G401.6 (cell line): ENCODE measurements at regions not wholly inside any gene's neighbourhood (a gene's known extent, or its start where the extent isn't known, plus 50 kb on each side); places are given as distances from the start of the nearest gene placed in this dataset.
"Not testable (repeated sequence)": the region's sequence is repeated elsewhere in the genome, so short reads cannot be mapped to it uniquely, and the experiment has no call there.

Experiments
- FAIRE-seq: peaks from 2 replicates; lab custom pipeline; 2012; peaks lifted over from hg19 to GRCh38; lab: Jason Lieb, UNC

DNA sequence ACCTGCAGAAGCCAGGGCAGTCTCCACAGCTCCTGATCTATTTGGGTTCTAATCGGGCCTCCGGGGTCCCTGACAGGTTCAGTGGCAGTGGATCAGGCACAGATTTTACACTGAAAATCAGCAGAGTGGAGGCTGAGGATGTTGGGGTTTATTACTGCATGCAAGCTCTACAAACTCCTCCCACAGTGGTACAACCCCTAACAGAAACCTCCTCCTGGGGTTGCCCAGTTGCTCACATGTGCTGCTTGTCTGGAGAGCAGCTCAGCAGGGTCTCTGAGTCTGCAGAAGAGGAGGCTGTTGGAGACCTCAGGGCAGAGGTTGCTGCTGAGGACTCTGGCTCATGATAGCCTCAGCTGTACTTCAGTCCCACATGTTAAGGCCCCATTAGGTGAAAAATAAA, 1269.1 kb downstream of the RPIA start:
- not testable (repeated sequence) for FAIRE-seq

DNA sequence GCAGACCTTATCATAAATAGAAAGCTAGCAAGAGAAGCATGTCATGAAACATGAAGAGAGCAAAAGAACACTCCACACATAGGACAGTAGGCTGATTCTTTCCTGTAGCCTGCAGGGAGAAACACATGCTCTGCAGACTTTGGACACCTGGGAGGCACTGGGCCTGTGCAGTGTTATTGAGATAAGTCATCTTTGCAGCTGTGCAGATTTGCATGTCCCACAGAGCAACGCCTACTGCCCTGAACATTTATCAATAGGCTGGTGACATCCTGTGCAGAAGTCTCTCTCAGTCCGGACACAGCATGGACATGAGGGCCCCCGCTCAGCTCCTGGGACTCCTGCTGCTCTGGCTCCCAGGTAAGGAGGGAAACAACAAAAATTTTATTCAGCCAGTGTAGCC, 1277.1 kb downstream of the RPIA start:
- not testable (repeated sequence) for FAIRE-seq

DNA sequence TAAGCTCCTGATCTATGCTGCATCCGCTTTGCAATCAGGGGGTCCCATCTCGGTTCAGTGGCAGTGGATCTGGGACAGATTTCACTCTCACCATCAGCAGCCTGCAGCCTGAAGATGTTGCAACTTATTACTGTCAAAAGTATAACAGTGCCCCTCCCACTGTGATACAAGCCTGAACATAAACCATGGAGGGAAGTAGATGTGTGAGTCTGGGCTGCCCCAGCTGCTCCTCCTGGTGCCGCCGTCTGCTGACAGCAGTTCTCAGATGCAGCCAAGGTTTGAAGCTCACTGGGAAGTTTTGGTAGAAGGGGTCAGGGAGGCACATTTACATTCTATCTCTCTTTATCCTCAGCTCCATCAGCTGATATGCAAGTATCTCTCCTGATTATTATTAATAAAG, 1277.7 kb downstream of the RPIA start:
- FAIRE-seq, result not testable (repeated sequence)

DNA sequence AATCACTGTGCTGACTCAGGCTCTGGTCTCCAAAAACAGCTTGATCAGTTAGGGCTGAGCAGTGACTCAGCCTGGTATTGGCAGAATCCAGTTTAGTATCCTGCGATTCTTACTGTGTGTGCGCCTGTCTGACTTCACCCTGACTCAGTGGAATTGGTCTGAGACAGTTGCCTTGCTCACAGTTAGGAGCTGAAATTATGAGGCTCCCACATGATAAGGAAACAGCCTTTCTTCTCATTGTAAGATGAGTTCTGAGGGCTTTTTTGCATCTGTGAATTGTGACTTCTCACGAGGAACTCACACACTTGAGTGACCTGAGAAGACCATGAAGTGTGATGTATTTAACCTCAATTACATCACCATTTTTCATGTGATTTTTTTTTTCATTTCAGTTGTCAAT, 1282.4 kb downstream of the RPIA start:
- not testable (repeated sequence) for FAIRE-seq

DNA sequence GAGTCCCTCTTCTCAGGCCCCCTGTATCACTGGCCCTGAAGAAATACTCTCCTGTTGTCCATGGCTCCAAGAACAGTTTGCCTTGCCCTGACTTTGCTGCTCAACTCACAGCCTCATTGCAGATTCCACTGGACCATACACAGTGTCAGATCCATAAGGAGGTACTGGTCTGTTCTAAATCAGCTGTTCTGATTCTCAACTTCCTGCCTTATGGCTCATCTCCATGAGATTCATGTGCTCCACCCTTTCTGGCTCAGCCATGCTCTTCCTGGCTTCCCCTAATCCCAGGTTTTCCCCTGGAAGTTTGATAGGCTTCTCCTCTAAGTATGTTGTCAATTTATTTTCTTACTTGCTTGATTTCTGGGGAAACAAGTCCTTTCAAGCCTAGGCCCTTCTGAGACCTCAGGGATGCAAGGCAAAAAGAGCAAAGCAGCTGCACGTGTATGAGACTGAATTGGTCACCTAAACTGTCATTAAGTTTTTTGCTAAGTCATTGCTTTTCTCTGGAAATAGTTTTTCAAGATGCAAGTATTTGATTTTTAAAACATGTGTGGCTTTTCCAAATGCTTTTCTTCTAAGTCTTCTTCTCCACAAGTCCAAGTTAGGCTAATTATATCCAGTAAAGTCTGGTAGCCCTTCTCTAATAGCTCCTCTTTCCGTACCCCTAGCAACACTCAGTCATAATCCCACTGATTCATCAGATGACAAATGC, 1288.5 kb downstream of the RPIA start:
- not testable (repeated sequence) for FAIRE-seq

DNA sequence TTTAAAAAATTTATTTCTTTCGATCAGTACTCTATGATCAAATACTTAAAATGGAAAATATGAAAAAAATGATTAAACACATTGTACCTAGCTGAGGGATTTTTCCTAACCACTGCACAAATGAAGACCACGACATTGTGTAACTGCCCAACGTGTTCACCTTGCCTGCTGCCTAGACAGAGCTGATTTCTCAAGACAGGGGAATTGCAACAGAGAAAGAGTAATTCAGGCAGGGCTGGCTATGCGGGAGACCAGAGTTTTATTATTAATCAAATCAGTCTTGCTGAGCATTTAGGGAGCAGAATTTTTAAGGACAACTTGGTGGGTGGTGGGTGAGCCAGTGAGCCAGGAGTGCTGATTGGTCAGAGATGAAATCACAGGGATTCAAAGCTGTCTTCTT, 1290.8 kb downstream of the RPIA start:
- FAIRE-seq, result not testable (repeated sequence)

DNA sequence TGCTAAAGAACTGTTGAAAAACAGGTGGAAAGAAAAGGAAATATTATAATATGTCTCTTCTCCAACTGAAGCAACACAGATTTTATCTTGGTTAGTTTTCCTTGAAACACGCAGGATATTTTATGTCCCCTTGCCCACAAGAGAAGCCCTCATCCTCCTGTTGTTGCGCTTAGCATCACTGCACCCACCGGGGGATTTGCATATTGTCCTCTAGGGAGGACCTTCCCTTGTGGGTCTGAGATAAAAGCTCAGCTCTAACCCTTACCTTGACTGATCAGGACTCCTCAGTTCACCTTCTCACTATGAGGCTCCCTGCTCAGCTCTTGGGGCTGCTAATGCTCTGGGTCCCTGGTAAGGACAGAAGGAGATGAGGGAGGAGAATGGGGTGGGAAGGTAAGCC, 1294.2 kb downstream of the RPIA start:
- not testable (repeated sequence) for FAIRE-seq

DNA sequence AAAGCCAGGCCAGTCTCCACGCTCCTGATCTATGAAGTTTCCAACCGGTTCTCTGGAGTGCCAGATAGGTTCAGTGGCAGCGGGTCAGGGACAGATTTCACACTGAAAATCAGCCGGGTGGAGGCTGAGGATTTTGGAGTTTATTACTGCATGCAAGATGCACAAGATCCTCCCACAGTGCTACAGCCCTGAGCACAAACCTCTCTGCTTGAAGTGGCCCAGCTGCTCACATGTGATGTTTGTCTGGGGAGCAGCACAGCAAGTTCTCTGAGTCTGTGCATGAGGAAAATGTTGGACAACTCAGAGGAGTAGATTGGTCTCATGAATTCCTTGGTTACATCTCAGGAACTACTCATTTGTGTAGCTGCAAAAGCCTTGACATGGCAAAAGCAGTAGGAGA, 1295.1 kb downstream of the RPIA start:
- FAIRE-seq, result not testable (repeated sequence)

DNA sequence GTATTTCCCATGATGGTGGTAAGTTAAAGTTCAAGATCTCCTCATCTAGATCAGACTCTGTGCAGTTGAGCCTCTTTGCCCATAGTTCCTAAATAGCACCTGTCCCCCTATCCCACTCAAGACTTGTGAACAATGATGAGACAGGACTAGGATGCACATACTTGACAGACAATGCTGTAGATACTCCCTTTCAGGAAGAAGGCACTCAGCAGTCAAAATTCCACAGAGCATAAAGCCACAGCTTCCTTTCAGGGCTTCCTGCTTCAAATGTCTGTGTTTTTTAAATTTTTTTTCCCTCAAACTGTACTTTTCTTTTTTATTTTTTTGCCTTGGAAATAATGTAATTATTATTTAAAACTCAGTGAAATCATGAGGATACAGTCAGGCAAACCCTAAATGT, 1305.3 kb downstream of the RPIA start:
- not testable (repeated sequence) for FAIRE-seq

DNA sequence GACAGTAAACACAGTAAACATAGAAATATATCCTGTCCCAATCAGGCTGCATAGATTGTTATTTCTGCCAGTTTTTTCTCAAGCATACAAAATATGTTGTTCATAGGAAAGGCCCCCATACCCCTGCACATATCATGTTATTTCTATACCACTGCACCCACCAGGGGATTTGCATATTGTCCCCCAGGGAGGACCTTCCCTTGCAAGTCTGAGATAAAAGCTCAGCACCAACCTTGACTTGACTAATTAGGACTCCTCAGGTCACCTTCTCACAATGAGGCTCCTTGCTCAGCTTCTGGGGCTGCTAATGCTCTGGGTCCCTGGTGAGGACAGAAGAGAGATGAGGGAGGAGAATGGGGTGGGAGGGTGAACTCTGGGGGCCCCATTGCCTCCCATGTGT, 1313.1 kb downstream of the RPIA start:
- FAIRE-seq, result not testable (repeated sequence)

DNA sequence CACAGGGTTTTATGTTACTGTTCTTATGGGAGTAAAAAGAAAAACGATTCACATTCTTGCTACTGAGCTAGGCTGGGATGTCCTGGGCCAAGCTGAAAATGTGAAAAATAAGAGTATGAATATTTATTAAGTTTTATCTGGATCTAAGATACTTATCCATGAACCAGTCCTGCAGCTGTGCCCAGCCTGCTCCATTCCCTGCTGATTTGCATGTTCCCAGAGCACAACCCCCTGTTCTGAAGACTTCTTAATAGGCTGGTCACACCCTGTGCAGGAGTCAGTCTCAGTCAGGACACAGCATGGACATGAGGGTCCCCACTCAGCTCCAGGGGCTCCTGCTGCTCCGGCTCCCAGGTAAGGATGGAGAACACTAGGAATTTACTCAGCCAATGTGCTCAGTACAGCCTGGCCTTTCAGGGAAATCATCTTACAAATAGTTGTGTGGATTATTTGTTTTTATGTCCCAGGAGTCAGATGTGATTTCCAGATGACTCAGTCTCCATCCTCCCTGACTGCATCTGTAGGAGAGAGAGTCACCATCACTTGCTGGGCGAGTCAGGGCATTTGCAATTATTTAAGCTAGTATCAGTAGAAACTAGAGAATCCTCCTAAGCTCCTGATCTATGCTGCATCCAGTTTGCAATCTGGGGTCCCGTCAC, 1319.1 kb downstream of the RPIA start:
- FAIRE-seq, result not testable (repeated sequence)

DNA sequence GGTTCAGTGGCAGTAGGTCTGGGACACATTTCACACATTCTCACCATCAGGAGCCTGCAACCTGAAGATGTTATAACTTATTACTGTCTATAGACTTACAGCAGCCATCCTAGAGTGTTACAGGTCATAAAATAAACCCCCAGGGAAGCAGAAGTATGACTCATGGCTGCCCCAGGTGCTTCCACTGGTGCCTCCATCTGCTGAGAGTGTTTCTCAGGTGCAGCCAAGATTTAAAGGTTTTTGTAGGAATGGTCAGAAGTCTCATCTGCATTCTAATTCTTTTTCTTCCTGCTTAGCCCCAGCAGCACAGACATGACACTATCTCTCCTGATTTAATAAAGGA, 1319.6 kb downstream of the RPIA start:
- not testable (repeated sequence) for FAIRE-seq

DNA sequence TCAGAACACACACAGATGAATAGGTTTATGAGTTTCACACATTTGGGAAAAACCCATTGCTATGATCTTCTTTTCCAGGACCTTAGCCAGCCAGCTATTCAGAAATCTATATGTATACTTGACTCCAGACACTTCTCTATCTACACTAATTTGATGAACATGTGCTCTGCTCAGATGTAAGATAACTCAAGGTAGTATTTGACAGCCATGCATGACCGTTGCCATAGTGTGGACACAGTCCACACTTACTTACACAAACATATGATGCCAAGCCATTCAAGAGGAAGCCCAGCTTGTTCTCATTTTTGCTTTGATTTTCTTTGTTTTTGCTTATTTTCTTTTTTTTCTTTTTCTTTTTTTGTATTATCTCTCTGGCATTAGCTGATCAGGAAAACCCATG, 1328.4 kb downstream of the RPIA start:
- FAIRE-seq, result not testable (repeated sequence)

DNA sequence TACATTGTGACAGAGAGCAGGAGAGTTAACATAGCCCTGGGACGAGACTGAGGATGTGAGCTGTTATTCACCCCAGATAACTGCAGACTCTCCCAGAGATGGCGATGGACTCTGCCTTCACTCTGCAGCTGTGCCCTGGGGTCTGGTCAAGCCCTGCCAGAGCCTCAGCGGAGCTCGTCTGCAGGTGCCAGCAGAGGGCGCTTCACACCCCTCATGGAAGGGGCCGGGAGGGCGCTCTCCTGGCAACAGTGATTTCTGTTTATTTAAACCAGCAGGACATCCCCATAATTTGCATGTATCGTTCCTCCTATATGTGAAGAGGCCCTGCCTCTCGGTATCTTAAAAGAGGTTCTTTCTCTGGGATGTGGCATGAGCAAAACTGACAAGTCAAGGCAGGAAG, 1329.8 kb downstream of the RPIA start:
- not testable (repeated sequence) for FAIRE-seq

DNA sequence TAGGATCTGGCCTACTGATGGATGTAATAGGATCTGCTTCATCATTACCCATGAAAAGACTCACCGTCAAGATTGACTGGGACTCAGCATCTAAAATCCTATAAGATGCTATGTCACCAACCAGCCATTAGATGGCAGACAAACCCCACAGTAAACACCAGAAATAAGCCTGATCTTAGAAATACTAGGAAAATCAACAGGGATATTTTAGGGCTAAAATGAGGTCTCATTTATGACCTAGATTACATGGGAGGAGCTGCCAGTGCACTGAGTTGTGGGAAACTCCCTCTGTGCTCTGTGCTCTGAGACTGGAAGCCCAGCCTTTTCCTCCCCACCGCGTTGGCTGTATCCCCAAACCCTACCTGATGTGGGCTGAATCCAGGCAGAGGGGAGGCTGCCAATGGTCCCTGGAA, 1335.8 kb downstream of the RPIA start:
- peak; percentile 90 for FAIRE-seq

DNA sequence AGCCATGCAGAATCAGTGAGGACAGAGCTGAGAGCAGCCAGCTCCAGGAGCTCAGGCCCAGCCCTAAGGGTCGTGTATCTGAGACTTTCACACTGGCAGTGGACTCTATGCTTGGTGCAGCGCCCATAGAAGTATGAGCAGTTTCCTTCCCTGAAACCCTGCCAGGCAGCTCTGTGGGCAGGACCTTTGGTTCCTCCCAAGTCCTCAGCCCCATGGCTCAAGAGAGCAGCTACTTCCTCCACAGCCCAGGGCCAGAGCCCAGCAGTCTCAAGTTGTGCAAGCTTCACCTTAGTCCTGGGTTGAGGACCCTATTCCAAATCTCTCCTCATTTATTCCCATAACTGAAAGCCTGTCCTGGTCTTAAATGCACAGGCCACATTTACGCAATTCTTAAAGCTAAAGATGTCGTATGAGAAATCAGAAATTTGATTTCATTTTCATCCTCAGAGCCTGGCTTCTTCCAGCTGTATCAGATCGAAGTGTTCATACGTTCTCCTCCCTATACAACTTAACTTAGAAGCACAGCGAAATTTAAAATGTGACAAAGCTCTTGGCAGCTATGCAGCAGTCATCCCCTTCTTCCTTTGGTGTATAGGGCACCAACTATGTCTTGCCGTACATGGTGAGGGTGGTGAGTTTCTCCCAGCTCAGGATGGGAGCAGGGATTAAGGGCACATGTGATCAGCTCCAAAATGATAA, 1337.1 kb downstream of the RPIA start:
- FAIRE-seq, result not testable (repeated sequence)

DNA sequence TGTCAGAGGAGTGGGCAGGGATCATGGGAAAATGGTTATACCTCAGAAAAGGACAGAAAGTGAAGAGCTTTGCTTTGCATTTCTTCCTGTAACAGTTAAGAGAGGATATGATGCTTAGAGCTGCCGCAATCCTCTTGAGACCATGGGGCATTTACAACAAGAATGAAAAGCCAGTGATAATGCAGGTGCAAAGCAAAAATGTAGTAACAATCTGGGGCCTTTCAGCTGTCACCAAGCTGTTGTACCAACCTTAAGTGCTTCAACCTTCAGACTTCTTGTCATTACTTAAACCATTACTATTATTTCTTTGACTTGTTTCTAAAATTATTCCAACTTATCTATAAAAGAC, 1337.6 kb downstream of the RPIA start:
- FAIRE-seq, result not testable (repeated sequence)

DNA sequence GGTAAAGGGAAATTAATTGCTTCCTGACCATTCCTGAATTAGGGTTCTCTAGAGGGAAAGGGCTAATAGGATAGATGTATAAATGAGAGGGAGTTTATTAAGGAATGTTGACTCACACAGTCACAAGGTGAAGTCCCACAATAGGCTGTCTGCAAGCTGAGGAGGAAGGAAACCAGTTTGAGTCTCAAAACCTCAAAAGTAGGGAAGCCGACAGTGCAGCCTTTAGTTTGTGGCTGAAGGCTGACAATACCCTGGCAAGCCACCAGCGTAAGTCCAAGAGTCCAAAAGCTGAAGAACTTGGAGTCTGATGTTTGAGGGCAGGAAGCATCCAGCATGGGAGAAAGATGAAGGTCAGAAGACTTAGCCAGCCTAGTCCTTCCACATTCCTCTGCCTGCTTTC, 1340.8 kb downstream of the RPIA start:
- FAIRE-seq, result not testable (repeated sequence)

DNA sequence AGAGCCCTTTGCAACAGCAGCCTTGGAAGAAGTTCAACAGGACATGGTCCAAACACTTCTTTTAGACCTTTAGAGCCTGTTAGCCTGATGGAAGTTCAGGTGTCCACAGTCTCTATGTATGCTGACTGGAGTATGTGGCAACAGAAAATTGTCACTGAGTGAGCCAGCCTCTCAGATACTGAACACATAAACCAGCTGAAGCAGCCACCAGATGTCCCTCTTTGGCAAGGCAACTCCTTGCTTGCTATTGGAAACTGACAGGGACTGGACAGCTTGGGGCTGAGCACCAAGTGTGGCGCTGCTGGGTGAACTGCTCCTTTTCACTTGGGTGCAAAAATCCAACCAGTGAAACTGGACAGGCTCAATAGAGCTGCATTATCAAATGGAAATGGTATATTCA, 1344.9 kb downstream of the RPIA start:
- not testable (repeated sequence) for FAIRE-seq

DNA sequence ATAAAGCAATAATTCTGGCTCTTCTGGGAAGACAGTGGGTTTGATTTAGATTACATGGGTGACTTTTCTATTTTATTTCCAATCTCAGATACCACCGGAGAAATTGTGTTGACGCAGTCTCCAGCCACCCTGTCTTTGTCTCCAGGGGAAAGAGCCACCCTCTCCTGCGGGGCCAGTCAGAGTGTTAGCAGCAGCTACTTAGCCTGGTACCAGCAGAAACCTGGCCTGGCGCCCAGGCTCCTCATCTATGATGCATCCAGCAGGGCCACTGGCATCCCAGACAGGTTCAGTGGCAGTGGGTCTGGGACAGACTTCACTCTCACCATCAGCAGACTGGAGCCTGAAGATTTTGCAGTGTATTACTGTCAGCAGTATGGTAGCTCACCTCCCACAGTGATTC, 1347.6 kb downstream of the RPIA start:
- FAIRE-seq, result not testable (repeated sequence)

DNA sequence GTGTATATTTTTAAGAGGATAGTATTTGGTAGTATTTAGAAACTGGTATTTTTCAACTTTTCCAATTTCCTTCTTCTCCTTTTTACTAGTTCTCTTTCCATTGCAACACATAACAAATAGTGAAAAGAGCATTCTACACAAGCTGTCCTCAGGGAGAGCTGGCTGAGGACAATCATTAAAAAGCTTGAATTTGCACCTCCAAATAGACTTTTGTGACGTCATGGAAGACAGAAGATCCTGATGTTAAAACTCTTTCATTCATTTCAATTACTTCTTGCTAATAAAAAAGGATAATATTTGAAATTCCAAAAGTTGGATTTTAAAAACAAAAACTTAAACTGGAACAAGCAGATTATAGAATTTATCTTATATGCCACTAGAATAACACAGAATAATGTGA, 1356.3 kb downstream of the RPIA start:
- FAIRE-seq, result not testable (repeated sequence)

DNA sequence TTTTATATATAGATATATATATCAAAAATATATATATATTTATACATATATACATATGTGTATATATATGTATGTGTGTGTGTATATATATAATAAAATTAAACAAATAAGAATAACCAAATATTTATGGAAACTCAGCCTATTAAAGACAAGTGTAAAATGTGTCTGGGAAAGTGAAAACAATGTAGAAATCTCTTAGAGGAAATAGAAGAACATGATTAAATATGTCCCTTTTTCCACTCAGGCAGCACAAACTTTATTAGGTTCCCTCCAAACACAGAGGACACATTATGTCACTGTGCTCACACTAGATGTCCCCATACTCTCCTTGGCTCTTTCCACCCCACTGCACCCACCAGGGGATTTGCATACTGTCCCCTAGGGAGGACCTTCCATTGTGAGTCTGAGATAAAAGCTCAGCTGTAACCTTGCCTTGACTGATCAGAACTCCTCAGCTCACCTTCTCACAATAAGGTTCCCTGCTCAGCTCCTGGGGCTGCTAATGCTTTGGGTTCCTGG, 1360.7 kb downstream of the RPIA start:
- peak; percentile 96 for FAIRE-seq

DNA sequence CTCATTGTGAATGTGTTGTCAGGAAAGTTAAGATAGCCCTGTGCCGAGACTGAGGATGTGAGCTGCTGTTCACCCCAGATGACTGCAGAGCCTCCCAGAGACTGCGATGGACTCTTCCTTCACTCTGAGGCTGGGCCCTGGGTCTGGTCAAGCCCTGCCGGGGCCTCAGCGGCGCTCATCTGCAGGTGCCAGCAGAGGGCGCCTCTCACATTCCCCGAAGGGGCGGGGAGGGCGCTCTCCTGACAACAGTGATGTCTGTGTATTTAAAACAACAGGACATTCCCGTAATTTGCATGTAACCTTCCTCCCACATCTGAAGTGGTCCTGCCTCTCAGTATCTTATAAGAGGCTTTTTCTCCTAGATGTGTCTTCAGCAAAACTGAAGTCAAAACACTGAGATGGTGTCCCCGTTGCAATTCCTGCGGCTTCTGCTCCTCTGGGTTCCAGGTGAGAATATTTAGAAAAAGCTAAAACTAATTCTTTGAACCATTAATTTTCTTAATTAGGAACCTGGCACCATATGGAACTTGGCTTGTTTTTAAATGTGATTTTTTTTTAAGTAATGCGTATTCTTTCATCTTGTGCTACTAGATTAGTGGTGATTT, 1377.9 kb downstream of the RPIA start:
- no peak for FAIRE-seq
